HT1080 (cell line): ENCODE measurements at regions not wholly inside any gene's neighbourhood (a gene's known extent, or its start where the extent isn't known, plus 50 kb on each side); places are given as distances from the start of the nearest gene placed in this dataset.

Experiments used
- DNase-seq: peaks from one replicate; pipeline ENCODE4 v3.0.0-alpha.2; 2015; ENCODE audit warnings: low read depth

DNA sequence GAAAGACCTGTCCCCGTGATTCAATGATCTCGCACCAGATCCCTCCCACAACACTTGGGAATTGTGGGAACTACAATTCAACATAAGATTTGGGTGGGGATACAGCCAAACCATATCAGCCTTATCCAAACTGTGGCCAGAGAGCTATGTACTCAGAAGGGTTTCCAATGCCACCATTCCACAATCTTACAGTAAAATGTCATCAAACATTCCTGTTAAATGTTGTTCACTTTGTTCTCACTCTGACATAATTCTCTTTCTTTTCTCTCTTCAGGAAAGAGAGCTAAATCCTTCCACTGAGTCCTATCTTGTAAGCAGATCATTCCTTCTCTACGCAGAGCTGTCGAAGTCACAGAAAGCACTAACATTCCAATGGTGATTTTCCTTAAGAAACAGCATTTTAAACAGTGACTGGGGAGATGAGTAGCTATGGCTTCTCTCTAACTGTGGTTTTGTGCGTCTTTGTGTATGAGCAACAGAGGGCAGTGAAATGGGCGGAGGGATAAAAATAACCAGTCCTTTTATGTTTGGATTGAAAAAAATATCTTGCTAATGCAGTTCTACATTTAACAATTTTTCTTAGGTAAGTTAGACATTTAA lies 684.7 kb downstream of the EPHA4 start:
- no peak for DNase-seq

DNA sequence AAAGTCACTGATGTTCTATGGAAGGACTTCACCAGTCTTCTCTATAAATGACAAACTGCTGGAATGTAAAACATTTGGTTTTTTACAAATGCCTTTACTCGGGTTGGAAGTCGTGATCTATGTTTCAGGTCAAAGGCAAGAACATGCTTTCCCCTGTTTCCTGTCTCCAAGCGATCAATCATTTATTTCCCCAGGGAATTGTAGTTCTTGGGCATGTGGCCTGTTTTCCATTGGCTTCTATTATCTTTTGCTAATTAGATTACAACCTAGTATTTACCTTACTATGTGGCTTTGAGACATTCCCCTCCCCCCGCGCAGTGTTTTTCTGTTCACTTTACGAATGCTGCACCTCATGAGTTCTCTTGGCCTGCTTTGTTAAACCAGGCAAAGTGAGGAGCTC lies 684.2 kb downstream of the EPHA4 start:
- DNase-seq = no peak

DNA sequence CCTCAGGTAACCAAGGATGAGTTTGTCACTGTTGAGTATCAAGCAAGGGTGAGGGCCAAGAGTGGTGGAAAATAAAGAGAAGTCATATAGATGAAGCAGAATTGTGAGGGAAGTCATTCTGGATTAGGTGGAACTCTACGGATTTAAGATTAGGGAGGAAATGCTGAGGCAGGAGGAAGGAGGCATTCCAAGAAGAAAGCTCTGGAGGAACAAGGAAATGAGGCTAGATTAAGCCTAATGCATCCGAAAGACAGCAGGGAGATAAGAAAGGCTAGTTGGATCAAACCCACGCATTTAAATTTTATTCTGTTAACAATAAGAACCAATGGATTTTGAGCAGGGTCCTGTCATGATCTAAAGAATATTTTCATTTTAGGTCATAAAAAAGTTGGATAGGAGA lies 681.2 kb downstream of the EPHA4 start:
- no peak for DNase-seq

DNA sequence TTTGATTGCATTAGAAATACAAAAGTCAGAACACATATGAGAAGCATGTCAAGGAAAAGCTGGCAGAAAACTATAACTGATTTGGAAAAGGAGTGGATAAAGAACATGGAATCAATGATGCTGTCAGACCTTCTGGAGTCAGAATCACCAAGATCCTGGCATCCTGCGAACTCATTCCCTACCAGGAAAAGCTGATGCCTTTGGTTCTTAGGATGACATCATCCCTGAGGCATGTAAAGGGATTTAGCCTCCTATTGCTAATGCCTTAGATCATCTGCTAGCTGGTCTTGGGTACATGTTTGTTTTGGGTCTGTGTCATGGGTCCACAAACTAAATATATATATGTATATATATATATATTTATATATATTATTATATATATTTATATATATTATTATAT lies 680.7 kb downstream of the EPHA4 start:
- DNase-seq = peak; percentile 77

DNA sequence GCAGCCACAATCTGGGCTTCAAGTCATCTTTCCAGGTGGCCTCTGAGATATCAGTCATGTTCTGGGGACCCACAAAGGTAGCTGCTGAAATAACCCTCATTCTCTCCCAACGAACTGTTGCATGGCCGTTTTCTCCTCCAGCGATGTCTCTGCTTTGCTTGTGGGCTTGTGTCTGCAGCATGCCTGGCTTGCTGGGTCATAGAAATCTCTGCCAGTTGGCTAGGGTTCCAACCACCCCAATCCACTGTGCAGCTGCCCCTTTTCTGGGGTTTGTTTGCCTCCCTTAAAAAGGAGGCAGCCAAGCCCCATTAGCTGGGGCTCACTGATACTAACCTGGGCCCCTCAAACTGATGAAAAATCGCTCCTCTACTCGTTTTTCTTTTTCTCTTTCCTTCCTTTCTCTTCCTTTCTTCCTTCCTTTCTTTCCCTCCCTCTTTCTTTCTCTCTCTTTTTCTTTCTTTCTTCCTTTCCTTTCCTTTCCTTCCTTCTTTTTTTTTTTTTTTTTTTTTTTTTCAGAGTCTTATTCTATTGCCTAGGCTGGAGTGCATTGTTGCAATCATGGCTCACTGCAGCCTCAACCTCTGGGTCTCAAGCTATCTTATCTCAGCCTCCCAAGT lies 680.0 kb downstream of the EPHA4 start:
- DNase-seq = no peak

DNA sequence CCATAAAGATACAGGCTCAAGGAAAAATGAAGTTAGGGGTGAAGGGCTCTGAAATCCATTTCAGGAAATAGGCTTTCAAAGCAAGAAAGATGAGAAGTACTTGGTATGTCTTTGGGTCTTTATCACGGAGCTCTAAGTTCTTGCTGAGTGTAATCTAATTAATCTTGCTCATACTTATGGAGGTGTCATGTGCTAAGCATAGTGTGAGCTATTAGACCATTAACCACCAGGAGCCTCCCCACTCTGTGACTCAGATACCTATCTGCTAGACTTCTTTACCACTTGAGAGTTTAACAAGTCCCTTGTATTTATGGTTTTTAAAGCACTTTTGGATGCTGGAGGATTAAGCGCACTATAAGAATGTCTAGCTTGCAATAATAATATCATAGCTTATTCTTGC lies 678.7 kb downstream of the EPHA4 start:
- no peak for DNase-seq

DNA sequence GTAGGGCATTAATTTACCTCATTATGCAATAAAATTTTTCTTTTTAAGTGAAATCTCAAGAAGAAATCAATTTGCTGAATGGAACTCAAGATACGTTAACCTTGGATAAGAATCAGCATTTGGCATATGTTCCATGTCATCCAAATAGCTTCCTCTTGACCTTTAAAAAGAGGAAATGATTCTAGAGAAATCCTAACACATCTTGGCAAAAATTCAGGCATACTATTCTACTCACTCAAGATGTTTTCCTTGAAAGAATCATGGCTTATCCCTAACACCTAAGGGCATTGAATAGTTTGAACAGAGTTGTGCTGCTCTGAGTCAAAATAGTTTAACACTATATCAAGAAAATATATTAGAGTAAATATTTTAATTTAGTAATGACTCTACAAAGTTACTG lies 678.0 kb downstream of the EPHA4 start:
- no peak for DNase-seq

DNA sequence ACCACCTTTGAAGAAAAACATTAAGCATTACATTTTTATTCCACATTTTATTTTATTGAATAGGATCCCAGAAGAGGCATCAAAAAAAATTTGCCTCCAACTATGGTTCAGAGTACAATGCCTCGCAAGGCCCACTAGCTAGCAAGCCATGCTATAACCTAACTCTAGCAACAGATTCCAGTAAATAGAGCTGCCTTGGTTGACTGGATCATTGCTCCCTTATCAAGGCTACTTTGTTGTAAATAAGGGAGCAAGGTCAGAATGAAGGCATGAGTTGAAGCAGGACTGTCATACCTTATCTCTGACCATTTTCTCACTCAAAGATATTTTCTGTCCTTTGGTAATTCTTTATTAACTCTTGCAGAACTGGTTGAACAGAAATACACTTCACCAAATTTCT lies 672.6 kb downstream of the EPHA4 start:
- no peak for DNase-seq

DNA sequence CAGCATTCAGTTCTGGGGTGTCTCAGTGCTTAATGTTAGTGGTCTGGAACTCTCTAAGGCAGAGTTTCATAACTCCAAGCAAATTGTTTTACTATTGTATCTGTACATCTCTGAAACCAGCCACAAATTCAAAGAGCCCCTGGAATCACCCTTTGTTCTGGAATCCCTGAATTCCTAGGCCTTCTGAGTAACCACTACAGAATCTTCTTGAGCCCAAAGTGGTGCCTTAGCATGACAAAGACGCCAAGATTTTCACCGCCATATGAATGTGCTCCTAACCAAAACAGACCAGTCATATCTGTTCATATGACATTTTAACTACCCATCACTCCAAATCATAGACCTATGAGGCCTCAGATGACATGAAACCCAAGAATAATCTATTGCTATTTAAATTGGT lies 668.1 kb downstream of the EPHA4 start:
- no peak for DNase-seq

DNA sequence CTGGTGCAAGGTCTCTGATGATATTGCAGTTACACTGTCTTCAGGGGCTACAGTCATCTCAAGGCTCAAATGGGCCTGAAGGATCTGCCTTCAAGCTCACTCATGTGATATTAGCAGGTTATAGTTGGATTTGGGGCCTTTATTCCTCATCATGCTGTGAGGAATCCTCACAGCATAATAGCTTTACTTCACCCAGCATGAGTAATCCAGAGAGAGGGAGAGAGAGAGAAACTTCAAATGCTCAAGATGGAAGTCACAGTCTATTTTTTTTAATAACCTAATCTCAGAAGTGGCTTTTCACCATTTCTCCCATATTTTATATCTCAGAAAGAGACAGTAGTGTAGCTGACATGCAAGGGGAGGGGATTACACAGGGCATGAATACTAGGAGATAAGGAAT lies 658.7 kb downstream of the EPHA4 start:
- DNase-seq = no peak

DNA sequence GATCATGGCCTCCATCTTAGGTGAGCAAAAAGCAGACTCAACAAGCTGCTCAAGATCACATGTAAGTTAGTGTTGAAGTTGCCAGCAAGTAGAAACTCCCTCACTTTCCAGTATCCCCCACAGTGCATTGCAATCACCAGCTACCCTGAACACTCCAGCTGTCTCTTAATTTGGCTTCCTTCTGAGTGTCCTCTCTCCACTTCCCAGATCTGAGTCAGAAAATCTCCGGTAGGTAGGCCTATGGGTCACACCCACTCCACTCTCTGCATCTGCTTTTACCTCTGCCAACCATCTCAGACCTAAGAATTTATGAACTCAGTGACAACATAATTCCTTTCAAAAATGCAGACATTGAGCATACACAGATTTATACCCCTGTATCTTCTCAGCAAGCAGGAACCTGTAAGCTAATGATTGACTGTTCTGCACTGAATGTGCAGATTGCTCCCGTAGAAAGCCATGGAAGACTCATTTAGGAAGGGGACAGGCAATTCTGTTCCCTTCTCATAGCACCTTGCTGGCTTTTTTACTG lies 656.9 kb downstream of the EPHA4 start:
- DNase-seq = no peak

DNA sequence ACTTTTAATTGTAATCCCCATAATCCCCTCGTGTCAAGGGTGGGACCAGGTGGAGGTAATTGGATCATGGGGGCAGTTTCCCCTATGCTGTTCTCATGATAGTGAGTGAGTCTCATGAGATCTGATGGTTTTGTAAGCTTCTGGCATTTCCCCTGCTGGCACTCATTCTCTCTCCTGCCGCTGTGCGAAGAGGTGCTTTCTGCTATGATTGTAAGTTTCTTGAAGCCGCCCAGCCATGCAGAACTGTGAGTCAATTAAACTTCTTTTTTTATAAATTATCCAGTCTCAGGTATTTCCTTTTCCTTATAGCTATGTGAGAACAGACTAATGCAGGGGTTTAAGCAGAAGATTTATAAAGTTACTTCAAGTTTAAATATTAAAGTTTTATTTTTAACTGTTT lies 655.2 kb downstream of the EPHA4 start:
- DNase-seq = no peak

DNA sequence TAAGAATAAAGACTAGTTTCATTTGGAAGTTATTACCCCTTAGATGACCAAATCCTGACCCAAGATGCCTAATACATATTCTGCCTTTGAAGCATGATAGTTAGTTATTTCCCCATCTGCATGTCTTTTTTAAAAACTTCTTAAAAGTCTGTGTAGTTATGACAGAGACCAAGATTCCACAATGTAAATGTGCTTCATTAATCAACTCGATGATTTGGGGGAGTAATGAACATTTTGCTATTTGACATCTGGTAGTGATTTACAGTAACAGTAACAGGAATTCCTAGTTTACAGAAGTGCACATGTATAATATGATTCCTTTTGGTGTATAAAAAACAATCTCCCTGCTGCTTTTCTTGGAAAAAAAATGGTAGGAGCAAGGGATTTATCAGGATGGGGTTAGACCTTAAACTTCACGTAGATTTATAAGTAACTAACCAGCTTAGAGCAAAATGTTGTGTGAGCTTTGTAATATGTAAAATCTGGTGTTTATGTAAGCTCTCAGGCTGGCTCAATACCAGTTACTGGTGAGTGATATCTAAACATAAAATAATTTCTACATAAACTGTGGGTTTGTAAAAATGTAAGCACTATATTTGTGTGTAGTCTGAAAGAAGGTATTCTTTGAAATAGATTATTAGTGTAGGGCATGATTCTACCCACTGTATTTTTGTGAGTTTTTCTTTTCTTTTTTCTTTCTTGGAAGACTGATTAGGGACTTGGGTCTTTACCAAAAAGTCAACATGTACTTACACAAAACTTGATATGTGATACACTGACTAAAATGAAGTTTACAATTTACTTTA lies 641.6 kb downstream of the EPHA4 start:
- DNase-seq = no peak

DNA sequence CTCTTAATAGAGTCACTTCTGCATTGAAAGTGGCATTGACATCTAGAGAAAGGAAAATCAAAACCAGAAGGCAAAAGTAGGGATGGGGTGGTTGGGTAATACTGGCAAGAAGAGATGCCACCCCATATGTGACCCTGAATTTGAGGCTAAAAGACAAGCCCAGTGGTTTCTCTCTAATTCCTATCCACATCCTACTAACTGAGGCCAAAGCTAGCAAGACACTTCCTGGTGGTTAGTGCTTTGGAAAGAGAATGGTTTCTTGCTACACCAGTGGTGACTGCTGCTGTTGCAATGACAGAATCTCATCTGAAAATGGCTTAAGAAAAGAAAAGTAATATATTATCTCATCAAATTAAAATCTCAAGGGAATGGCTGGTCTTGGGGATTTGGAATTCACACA lies 640.6 kb downstream of the EPHA4 start:
- DNase-seq = no peak

DNA sequence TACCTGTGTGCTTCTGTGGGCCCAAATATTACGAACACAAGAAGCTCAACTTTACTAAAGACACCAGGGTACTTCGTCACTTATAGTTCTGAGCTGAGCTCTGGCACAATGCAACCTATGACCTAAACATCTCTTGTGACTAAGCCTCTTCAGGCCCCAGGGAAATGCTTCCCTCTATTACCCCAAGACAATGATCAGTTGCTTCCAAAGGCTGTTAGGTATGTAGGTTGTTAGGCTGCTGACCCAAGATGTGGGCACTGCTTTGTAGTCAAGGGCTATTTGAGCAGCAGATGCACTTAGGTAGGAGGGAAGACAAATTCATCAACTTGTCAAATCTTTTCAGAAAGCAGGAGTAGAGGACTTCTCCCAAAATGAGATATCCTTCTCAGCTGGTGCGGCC lies 640.1 kb downstream of the EPHA4 start:
- no peak for DNase-seq

DNA sequence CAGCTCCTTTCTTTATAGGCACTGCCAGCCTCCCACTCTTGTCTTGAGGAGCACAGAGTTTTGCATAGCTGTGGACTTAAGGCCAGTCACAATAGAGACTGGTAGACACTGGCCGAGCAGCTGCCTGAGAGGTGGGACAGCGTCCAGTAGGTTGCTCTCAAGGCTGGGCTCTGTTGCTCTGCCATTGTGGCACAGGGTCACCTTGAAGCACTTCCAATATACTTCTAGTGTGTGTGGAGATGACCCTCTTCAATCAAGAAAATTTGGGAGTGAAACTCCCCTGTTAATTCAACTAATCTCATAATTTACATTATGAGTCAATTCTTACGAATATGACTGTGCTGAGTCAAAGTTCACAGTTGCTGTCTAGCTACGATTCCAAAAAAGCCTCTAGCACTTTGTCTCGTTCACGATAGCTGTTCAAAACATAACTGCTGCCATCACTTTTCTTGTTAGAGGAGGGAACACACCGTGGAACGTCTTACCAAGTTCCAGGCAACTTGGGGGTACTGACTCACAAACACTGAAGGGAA lies 636.2 kb downstream of the EPHA4 start:
- no peak for DNase-seq

DNA sequence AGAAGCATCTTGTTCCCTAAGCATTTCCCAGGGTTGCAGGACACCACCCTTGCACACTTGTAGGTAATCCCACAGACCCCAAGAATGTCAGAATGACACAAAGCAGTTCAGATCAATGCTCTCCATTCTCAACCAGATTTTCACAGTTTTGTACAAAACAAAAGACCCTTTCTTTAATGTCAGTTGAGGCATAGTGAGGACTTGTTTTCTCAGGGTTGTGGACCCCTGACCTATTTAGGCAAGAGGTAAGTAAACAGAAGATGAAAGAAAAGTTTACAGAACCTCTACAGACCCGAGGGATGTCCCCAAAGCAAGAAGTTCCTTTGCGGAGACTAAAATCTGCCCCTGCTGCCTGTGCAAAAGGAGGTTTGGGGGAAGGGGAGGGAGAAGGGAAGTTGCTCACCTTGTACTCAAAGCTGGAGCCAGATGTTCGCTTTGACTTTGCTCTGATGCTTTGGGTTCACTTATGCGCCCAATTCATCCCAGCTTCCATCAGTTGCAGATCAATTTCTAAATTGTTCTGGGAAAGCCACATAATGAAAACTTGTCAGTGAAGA lies 635.4 kb downstream of the EPHA4 start:
- DNase-seq = no peak

DNA sequence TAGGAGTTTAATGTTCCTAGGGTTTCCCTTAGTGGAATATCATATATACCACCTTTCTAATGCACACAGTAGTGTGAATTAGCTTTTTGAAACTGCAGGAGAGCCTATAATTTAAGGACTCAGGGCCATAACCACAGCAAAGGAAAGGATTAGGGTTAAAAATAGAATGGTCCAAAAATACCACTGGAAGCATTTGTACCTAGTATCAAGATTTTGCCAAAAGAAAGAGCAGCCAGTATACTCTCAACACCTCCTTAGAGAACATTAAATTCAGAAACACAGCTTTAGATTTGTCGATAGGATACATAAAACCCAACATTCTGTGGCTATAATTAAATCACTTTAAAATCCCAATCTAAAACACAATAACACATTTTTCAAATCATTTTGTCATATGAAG lies 634.9 kb downstream of the EPHA4 start:
- DNase-seq = no peak

DNA sequence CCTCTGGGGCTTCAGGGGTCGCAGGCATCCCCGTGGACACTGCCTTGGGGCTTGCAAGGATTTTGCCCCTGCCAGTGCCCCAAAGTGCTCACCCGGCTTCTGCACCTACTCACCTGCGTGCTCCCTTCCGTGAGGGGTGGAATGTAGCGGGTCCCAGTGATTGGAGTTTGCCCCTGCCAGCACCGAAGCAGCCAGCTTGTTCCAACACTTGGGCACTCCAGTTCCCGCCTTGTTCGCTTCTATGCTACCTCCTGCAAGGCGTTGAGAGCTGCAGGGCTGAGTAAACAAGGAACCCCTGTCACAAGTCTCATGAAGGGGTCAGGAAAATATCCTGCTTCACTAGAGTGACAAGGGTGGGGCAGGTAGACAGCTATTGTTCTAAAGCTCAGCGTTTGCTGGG lies 631.5 kb downstream of the EPHA4 start:
- no peak for DNase-seq

DNA sequence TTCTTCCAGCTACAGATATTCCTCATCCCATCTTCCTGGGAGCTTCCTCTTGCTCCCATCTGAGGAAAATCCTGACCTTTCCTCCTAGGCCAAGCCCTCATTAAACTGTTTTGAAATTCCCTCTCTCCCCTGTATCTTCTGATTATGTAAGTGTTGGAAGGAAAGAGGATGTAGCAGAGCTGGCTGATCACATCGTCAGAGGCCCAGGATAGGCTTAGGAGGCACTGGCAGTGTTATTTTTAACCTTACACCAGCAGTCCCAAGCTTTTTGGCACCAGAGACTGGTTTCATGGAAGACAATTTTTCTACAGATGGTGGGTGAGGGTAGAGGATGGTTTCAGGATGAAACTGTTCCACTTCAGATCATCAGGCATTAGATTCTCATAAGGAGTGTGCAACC lies 630.4 kb downstream of the EPHA4 start:
- DNase-seq = no peak

DNA sequence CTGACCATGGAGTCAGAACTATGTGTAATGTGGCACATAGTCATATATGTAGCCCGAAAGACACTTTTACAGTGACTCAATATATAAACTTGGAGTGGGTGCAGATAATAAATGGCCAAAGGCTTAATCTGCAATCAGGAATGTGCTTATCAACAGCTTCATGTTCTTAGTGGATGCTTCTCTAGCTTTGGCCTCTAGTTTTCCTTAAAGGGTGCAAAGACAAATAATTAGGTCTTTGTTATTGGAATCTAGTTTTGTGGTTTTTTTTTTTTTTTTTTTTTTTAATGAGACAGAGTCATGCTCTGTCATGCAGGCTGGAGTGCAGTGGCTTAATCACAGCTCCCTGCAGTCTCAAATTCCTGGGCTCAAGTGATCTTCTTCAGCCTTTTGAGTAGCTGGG lies 625.6 kb downstream of the EPHA4 start:
- DNase-seq = peak; percentile 41

DNA sequence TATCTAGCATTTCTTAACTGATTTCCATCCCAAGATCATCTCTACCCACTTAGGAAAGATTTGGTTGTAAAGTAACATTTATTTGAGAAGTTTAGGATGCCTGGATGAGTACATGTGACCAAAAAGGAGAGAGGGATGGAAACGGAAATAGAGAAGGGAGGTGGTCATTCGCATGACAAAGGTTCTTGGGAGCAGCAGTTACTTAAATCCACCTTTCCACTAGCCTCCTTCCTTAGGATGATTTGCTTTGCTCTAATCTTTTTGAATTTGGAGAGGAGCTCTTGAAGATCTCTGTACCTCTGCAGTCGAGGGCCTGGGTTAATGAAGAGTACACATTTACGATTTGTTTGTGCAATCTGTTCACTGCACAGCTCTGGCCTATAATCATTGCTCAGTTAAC lies 623.5 kb downstream of the EPHA4 start:
- no peak for DNase-seq
